GM21737 (cell line): ENCODE measurements at regions not wholly inside any gene's neighbourhood (a gene's known extent, or its start where the extent isn't known, plus 50 kb on each side); places are given as distances from the start of the nearest gene placed in this dataset.
"Not testable (repeated sequence)": the region's sequence is repeated elsewhere in the genome, so short reads cannot be mapped to it uniquely, and the experiment has no call there.

ENCODE experiments used
- ATAC-seq: cut with Tn5 transposase; IDR thresholded peaks from one replicate; pipeline ENCODE4 v1.9.1; 2021; ENCODE audit warnings: mild to moderate bottlenecking, moderate library complexity; ENCODE audit not compliant: unreplicated experiment

DNA sequence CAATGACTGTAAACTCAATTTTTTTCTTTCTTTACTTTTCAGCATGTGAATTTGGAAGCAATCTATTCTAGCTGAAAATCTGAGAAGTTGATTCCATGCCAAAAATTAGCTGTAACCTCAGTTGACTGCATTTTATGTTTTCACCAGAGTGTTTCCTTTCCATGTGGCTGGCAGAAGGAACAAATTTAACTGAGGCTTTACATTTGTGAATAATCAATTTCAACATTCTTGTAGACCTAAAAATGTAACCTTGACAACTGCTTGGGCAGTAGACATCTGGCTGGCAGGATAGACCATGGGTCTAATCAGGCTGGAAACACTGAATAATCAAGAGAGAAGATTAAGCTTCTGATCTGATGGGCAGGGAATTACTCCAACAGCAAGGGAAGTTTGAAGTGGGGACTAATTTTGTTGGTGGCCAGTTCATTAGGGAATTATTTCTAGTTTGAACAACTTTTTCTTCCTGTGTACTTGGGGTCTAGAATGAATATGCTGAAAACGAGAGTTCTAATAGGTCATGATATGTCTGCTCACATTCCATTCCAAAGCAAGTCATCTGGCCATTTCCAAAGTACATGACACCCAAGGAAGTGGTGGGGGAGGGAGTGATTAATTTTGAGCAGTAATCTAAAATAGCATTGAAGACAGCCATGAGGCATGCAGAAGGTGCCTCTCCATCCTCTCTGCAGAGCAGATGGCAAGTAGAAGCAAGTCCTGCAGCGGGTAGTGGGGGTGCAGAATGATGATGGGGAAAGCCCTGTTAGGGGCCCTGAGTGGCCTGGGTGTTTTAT, 68.2 kb downstream of the ATP23 start:
- ATAC-seq, result no peak

DNA sequence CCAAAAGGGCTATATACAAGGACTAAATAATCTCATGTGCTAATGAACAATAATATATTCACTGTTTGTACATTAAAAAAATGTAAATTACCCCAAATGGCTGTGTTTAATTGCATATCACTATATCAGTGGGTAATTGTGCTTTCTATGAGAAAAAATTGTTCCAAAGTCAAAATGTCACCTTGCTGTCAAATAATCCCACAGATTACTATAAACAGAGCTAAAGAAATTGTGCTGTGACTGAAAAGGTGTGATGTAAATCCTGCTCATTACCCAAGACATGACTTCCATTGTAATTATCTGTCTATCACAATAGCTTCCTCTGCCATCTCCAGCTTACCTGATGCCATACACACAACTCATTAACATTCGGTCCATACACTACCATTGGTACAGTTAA, 70.3 kb downstream of the ATP23 start:
- no peak for ATAC-seq

DNA sequence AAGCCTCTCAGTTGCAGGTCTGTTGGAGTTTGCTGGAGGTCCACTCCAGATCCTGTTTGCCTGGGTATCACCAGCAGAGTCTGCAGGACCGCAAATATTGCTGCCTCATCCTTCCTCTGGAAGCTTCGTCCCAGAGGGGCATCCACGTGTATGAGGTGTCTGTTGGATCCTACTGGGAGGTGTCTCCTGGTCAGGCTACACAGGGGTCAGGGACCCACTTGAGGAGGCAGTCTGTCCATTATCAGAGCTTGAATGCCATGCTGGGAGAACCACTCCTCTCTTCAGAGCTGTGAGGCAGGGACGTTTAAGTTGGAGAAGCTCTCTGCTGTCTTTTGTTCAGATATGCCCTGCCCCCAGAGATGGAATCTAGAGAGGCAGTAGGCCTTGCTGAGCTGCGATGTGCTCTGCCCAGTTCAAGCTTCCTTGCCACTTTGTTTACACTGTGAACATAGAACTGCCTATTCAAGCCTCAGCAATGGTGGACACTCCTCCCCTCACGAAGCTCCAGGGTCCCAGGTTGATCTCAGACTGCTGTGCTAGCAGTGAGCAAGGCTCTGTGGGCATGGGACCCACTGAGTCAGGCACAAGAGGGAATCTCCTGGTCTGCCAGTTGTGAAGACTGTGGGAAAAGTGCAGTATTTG, 81.1 kb downstream of the ATP23 start:
- not testable (repeated sequence) for ATAC-seq

DNA sequence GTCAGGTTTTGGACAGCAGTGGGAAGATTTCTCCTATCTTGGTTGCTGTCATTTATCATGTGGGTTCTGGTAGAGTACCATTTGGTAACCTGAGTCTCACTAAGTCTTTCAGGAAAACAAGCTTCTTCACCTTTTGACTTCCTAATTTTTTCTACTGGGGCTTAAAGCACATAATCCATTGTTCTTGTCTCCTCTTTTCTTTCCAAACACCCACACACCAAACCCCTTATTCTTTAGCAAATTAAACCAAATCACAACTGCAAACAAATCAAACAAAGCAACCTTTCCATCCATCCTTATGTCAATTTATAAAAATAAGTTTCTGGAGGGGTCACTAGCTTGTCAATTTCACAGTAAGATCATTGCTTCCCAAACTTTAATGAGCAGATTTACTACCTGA, 84.1 kb downstream of the ATP23 start:
- no peak for ATAC-seq

DNA sequence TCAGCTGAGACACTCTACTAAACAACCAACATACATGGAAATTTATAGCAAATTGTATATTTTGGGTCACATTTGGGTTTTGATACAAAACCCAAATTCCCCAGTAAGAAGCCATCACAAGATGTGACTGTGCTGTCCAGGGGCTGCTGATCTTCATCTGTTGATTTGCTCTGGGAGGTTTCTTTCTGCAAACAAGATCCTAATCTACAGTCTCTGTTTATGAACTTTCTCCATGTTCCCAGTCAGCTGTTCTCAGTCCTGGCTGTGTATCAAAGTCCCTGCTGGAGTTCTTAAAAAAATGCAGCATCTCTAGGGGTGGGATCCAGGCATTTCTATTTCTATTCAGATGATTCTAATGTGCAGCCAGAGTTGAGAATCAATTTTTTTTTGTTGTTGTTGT, 85.1 kb downstream of the ATP23 start:
- no peak for ATAC-seq

DNA sequence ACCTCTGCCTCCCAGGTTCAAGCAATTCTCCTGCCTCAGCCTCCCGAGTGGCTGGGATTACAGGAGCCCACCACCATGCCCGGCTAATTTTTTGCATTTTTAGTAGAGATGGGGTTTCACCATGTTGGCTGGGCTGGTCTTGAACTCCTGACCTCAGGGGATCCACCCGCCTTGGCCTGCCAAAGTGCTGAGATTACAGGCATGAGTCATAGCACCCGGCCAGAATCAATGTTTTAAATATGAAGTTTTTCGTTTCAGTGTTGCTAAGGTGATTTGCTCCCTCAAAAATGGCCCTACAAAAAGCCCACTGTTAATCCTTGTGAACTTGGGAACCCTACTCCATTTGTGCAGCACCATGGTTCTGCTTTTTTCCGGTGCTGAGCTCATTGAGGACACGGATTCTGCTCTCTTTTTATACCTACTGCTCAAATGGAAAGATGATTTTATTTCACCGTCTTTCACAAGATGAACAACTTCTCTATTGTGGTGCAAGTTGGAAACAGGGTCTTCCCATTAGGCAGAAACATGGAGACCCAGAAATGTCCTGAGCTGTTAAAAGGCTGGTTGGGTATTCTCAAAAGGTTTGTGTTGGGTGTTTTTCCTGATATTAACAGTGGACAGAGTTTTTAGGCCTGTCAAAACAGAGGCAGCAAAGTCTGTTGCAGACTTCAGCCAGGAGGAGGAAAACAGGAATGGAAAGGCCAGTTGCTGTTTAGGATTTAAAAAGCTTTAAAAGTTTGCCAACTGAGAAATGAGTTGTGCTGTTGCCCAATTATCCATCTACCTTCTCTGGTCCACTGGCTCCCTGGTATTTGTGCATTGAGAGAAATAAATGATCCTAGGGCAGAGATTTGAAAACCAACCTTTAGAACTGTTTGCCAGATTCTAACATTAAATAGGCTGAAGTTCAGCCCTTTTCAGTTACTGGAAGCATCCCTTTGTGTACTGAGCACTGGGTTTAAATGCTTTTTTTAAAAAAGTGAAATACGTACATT, 85.8 kb downstream of the ATP23 start:
- ATAC-seq, result no peak

DNA sequence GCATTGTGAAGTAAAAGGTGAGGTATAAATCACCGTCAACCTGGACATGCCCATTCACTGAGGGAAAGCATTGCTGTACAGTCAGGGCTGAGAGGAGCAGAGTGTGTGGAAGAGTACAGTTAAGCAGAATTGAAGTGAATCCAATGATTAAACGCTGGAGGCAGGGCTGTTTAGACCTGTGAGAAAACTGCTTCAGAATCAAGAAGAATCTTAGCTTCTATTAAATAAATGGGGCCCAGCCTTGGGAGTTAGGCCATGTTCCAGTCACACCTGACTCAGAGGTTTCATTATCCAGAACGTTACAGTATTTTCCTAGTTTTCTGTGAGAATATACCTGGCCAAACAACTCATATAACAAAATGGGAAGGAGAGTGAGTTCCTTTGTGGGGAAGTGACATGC, 86.9 kb downstream of the ATP23 start:
- no peak for ATAC-seq

DNA sequence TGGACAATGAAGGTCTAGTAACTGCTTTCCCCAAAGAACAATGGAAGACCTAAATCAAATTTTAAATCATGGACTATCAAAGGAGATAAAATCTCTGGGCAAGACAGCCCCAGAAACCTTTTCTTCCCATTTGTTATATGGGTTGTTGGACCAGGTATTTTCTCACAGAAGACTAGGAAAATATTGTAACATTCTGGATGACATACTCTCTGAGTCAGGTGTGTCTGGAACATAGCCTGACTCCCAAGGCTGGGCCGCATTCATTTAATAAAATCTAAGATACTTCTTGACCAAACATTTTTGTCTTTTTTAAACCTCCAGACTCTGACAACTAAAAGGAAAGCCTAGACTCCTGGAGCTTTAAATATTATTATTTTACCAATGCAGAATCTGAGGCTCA, 87.9 kb downstream of the ATP23 start:
- no peak for ATAC-seq

DNA sequence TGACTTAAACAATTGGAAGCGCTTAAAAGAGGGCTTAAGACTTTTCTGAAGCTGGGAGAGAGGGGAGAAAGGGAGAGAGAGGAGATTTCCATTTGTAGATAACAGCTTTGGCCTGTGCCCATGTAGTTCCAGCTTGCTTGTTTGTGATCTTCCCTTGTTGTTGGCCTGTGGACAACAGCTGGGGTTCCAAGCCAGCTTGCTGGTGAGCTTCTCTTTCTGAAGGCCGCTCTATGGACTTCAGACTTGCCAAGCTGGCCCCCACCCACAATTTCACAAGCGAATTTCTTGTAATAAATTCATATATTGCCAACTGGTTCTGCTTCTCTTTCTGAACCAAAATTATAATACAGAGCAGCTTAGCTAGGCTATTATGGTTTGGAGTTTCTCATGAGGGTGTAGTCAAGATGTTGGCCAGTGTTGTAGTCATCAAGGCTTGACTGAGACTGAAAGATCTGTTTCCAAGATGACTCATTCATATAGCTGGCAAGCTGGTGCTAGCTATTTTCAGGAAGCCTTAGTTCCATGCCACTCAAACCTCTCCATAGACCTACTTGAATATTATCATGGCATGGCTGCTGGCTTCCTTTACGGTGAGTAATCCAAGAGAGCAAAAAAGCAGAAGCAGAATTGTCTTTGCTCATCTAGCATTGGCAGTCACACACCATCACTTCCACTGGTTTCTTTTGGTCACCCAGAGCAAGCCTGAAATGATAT, 89.4 kb downstream of the ATP23 start:
- no peak for ATAC-seq

DNA sequence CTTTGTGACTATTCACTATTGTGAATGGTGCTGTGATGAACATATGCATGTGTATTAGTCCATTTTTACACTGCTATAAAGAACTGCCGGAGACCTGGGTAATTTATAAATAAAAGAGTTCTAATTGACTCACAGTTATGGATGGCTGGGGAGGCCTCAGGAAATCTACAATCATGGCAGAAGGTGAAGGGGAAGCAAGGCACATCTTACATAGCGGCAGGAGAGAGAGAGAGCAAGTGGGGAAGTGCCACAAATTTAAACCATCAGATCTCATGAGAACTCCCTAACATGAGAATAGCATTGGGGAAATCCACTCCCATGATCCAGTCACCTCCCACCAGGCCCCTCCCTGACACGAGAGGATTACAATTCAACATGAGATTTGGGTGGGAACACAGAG, 90.8 kb downstream of the ATP23 start:
- no peak for ATAC-seq

DNA sequence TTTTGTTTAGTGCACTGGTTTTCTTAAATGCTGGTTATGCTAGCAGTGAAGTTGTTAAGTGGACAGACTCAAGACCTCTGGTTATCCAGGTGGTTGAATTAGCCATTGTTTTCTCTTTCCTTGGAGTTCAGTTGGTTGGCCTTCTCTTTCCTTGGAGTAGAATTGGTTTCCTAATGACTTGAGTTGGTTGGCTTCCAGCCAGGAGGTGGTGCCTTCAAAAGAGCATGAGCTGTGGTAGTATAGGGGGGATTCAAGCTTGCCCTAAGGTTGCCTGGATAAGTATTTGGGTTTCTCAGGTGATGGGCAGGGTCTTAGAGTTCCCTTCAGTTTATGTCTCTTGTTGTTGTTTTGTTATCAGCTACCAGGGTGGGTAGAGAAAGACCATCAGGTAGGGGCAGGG, 92.5 kb downstream of the ATP23 start:
- ATAC-seq, result no peak

DNA sequence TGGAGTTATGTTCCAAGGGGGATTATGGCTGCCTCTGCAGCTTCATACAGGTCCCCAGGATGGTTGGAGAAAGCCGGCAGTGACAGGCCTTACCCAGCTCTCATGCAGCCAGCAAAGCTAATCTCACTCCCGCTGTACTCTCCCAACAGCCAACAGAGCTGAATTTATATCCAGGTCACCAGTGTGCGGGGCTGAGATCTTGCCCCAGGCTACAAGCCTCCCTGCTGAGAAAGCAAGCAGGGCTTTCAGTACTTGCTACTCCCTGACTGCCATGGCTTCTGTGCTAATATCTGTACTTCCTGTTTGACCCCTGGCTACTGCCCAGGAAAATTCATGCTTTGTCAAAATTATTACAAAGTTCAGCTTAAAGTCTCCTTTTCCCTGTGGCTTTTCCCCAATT, 92.9 kb downstream of the ATP23 start:
- ATAC-seq, result no peak

DNA sequence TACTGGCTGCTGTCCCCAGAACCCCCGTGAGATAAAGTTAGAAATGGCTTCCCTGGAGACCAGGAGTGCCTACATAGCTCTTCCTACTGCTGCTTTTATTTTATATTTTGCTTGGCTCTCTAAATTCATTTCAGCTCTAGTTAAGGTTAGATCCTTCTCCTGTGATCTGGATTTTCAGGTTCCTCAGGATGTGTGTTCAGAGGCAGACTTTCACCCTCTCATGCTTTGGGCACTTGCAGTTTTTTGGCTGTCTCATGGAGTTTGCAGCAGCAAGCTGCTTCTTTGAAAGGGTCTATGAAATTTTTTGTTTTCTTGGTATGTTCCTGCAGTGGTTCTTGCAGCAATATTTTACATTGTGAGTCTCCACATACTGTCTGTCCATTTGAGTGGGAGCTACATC, 93.3 kb downstream of the ATP23 start:
- no peak for ATAC-seq

DNA sequence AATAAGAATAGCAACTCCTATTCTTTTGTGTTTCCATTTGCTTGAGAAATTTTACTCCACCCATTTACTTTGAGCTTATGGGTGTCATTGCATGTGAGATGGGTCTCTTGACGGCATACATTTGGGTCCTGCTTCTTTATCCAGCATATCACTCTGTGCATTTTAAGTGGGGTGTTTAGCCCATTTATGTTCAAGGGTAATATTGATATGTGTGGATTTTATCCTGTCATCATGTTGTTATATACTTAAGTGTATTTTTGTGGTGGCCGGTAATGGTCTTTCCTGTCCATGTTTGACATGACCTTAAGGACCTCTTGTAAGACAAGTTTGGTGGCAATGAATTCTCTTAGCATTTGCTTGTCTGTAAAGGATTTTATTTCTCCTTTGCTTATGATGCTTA, 100.1 kb downstream of the ATP23 start:
- ATAC-seq, result no peak

DNA sequence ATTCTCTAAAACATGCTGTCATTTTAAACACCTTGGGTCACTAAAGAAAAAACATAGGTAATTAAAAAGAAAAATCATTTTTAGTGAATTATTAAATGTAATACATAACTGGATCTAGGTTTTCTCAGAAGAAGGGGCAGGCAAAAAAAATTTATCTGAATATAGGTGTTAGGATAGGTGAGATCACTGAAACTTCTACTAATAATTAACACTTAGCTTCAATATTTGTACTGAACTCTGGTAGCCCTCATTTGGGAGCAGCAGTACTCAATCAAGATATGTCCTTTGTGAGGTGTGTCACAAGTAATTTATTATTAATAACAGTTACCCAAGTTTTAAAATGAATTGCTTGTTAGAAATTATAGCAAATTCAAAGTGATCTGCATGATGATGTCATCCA, 103.6 kb downstream of the ATP23 start:
- no peak for ATAC-seq

DNA sequence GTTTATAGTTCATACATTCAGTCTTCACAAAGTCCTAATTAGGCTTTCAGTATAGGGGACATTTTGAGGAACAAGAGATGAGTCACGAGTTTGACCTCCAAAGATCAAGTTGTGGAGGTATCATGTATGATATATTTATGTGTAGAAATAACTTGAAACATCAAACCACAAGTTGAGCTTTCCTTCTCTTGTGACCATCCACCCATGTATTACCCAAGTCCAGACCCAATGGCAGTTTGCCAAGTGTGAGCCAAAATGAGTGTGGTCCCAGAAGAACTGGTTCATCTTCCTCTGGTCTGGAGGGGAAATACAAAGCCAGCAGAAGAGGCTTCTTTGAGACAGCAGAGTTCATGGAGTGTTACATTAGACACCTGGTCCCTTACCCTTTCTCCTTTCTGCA, 104.9 kb downstream of the ATP23 start:
- ATAC-seq, result no peak

DNA sequence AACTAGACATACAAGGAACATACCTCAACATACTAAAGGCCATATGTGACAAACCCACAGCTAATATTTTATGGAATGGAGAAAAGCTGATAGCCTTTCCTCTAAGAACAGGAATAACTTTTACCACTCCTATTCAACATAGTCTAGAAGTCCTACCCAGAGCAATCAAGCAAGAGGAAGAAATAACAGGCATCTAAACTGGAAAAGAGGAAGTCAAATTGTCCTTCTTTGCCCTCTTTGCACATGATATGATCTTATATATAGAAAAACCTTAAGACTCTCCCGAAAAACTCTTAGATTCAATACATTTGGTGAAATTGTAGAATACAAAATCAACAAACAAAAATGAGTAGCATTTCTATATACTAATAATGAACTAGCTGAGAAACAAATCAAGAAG, 110.0 kb downstream of the ATP23 start:
- no peak for ATAC-seq

DNA sequence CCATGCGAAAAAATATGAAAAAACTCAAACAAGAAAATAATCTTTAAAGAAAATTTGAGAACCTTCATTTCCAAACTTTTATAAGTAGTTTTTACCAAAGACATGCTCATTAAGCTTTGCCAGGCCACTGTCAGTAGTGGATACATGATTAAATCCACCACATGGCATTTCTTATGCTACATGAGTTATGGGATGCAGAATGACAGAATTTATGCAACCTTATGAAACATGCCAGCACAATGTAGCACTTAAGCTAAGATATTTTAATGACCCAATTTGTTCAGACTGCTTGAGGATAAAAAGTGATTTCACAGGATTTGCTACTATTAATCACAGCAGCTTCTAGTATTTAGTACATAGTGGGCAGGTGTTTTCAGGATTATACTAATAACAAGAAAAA, 123.3 kb downstream of the ATP23 start:
- ATAC-seq, result no peak

DNA sequence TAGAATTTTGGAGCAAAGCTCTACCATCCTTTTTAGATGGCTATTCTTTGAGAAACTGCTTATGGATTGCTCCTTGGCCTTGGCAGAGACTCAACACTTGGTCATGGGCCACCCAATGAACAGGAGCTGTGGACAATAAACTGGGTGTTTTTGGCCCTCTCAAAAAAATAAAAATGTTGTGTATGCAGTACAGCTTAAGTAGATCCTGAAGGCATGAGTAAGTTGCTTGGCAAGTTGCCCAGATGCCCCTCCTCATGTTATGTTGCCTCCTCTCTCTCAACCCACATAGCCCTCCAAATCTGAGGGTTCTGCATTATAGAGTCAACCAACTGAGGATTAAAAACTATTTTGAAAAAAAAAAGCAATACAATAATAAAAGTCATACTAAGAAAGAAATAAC, 124.9 kb downstream of the ATP23 start:
- no peak for ATAC-seq

DNA sequence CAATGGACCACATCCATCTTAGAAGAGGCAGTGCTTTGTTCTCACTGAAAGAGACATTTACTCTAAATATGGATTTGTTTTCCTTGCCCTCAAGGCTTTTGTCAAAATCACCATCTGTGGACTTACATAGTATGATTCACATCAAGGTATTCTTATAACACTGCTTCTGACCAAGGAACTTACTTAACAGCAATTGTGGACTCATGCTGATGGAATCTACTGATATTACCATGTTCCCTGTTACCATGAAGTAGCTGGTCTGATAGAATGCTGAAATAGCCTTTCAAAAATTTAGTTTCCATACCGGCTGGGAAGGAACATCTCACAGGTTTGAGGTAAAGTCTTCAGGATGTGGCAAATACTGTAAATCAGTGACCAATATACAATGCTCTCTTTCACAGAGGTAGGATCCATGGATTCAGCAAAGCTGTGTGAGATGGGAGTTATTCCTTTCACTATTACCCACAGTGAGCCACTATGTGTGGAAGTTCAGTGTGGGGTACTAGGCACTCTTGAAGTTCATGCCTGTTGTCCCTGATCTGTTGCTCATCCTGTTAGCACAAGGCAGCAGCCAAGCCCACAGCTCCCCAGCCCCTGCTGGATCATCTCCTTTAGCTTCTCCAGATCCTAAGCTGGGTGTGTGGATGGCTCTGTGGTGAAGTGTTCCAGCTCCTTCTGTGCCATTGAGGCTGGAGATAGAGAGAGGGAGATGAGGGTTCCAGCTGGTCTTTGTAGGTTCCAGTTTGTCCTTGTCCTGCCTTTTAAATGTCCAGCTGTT, 126.4 kb downstream of the ATP23 start:
- ATAC-seq, result no peak
